Fibroblast of lung (primary cell): ENCODE measurements at regions not wholly inside any gene's neighbourhood (a gene's known extent, or its start where the extent isn't known, plus 50 kb on each side); places are given as distances from the start of the nearest gene placed in this dataset.

Experiments used
- EZH2 ChIP-seq: IDR thresholded peaks from 2 replicates; pipeline ENCODE4 v1.5.1; 2012; ENCODE audit warnings: low read length, control low read depth, mild to moderate bottlenecking; ENCODE audit errors: missing control alignments
- TF ChIP-seq, protein P1 (sequence below), 2 donors: IDR thresholded peaks in 1 of 2; conservative IDR thresholded peaks in 1 of 2; 1 replicate in 1 of 2; 2 replicates in 1 of 2; pipeline ENCODE4 v1.5.1; 2011 to 2012; ENCODE audit warnings: low read length in 2 of 2, control low read depth in 1 of 2, inconsistent platforms in 1 of 2, low read depth in 1 of 2, mild to moderate bottlenecking in 1 of 2

DNA sequence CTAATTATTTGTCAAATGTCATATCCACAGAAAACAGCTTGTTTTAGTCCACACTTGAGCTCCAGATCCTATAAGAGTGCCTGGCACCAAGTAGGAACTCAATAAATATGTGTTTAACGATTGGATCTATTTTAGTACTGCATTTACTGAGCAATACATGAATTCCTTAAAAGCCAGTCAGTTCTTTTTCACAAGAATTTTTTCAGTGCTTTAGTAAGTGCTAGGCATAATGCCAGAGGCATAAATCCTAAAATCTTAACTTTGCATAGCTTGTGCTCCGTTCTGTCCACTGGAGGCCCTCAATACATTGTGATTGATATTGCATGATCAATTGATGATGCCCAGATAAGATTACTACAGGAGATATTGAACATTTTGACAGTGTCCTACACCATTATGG lies 67.3 kb upstream of the PCSK5 start:
- TF ChIP-seq, protein P1, sequence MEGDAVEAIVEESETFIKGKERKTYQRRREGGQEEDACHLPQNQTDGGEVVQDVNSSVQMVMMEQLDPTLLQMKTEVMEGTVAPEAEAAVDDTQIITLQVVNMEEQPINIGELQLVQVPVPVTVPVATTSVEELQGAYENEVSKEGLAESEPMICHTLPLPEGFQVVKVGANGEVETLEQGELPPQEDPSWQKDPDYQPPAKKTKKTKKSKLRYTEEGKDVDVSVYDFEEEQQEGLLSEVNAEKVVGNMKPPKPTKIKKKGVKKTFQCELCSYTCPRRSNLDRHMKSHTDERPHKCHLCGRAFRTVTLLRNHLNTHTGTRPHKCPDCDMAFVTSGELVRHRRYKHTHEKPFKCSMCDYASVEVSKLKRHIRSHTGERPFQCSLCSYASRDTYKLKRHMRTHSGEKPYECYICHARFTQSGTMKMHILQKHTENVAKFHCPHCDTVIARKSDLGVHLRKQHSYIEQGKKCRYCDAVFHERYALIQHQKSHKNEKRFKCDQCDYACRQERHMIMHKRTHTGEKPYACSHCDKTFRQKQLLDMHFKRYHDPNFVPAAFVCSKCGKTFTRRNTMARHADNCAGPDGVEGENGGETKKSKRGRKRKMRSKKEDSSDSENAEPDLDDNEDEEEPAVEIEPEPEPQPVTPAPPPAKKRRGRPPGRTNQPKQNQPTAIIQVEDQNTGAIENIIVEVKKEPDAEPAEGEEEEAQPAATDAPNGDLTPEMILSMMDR (conservative IDR thresholded peaks at IDR 0.05 in 1 of 2, IDR thresholded peaks at IDR 0.05 in 1 of 2; ENCODE audit: low read depth in 1 of 2, low read length in 2 of 2): no peak
- no peak for TF ChIP-seq EZH2
